H9 (cell line): ENCODE measurements at regions not wholly inside any gene's neighbourhood (a gene's known extent, or its start where the extent isn't known, plus 50 kb on each side); places are given as distances from the start of the nearest gene placed in this dataset.

Experiments
- DNase-seq: peaks from one replicate; pipeline ENCODE4 v3.0.0-alpha.2; 2017
- H2AFZ ChIP-seq: one replicate; pipeline ENCODE4 v1.6.1; 2013; ENCODE audit warnings: mild to moderate bottlenecking, low read length, control low read depth, moderate library complexity
- H2AK5ac ChIP-seq: 2 replicates; pipeline ENCODE4 v1.6.1; 2013; ENCODE audit warnings: low read length, control low read depth, mixed read lengths; ENCODE audit not compliant: insufficient read length
- H2BK120ac ChIP-seq: one replicate; pipeline ENCODE4 v1.6.1; 2013; ENCODE audit warnings: low read depth, mild to moderate bottlenecking, low read length, control low read depth, inconsistent platforms; ENCODE audit not compliant: poor library complexity, severe bottlenecking
- H2BK12ac ChIP-seq: 2 replicates; pipeline ENCODE4 v1.6.1; 2013; ENCODE audit warnings: low read length, control low read depth, mixed read lengths, low read depth; ENCODE audit not compliant: insufficient read length
- H2BK15ac ChIP-seq: 2 replicates; pipeline ENCODE4 v1.6.1; 2013; ENCODE audit warnings: low read depth, low read length, control low read depth
- H2BK20ac ChIP-seq: one replicate; pipeline ENCODE4 v1.6.1; 2013; ENCODE audit warnings: low read depth, mild to moderate bottlenecking, low read length, control low read depth, inconsistent platforms; ENCODE audit not compliant: poor library complexity, severe bottlenecking
- H2BK5ac ChIP-seq: 2 replicates; pipeline ENCODE4 v1.6.1; 2013; ENCODE audit warnings: low read length, control low read depth, mixed read lengths; ENCODE audit not compliant: insufficient read length
- H3K14ac ChIP-seq: 2 replicates; pipeline ENCODE4 v1.6.1; 2013; ENCODE audit warnings: low read length, control low read depth; ENCODE audit not compliant: insufficient read depth
- H3K18ac ChIP-seq: 2 replicates; pipeline ENCODE4 v1.6.1; 2013; ENCODE audit warnings: low read depth, mild to moderate bottlenecking, mixed read lengths, low read length, control low read depth; ENCODE audit not compliant: insufficient read length
- H3K23ac ChIP-seq: 2 replicates; pipeline ENCODE4 v1.6.1; 2013; ENCODE audit warnings: low read length, control low read depth, mixed read lengths, low read depth; ENCODE audit not compliant: insufficient read length
- H3K23me2 ChIP-seq: 2 replicates; pipeline ENCODE4 v1.6.1; 2013; ENCODE audit warnings: low read depth, mild to moderate bottlenecking, mixed read lengths, low read length, control low read depth; ENCODE audit not compliant: insufficient read length, poor library complexity, severe bottlenecking
- H3K27ac ChIP-seq: 2 replicates; pipeline ENCODE4 v1.5.1; 2013; ENCODE audit warnings: low read length, control low read depth, mixed read lengths, low read depth; ENCODE audit not compliant: insufficient read length
- H3K27me3 ChIP-seq: 2 replicates; pipeline ENCODE4 v1.6.1; 2013; ENCODE audit warnings: low read length, control low read depth, inconsistent platforms; ENCODE audit not compliant: insufficient read depth
- H3K4ac ChIP-seq: 2 replicates; pipeline ENCODE4 v1.6.1; 2013; ENCODE audit warnings: low read depth, mild to moderate bottlenecking, control low read depth, inconsistent platforms, low read length, moderate library complexity
- H3K4me1 ChIP-seq: 2 replicates; pipeline ENCODE4 v1.6.1; 2013; ENCODE audit warnings: low read length, control low read depth, inconsistent platforms; ENCODE audit not compliant: insufficient read depth
- H3K4me2 ChIP-seq: 2 replicates; pipeline ENCODE4 v1.6.1; 2013; ENCODE audit warnings: low read length, control low read depth, mixed read lengths; ENCODE audit not compliant: insufficient read length, insufficient read depth
- H3K56ac ChIP-seq: 2 replicates; pipeline ENCODE4 v1.6.1; 2013; ENCODE audit warnings: low read depth, mild to moderate bottlenecking, mixed read lengths, low read length, control low read depth; ENCODE audit not compliant: insufficient read length
- H3K79me1 ChIP-seq: 2 replicates; pipeline ENCODE4 v1.6.1; 2013; ENCODE audit warnings: low read depth, mild to moderate bottlenecking, moderate library complexity, low read length, control low read depth, inconsistent platforms; ENCODE audit not compliant: insufficient read depth, poor library complexity, severe bottlenecking
- H3K79me2 ChIP-seq: 2 replicates; pipeline ENCODE4 v1.6.1; 2013; ENCODE audit warnings: low read length, control low read depth, inconsistent platforms; ENCODE audit not compliant: insufficient read depth
- H3K9ac ChIP-seq: 2 replicates; pipeline ENCODE4 v1.6.1; 2013; ENCODE audit warnings: low read length, control low read depth, mixed read lengths; ENCODE audit not compliant: insufficient read length; ENCODE audit errors: extremely low read depth
- H3K9me3 ChIP-seq: one replicate; pipeline ENCODE4 v1.6.1; 2013; ENCODE audit warnings: low read depth, low read length, inconsistent platforms; ENCODE audit not compliant: control insufficient read depth
- H3T11ph ChIP-seq: one replicate; pipeline ENCODE4 v1.6.1; 2013; ENCODE audit warnings: mild to moderate bottlenecking, low read length, control low read depth, inconsistent platforms
- H4K20me1 ChIP-seq: one replicate; pipeline ENCODE4 v1.6.1; 2013; ENCODE audit not compliant: control insufficient read depth, insufficient read length, insufficient read depth
- H4K5ac ChIP-seq: 2 replicates; pipeline ENCODE4 v1.6.1; 2013; ENCODE audit warnings: low read depth, mild to moderate bottlenecking, mixed read lengths, low read length, control low read depth; ENCODE audit not compliant: insufficient read length
- H4K8ac ChIP-seq: replicated peaks from 2 replicates; pipeline ENCODE4 v1.6.1; 2013; ENCODE audit warnings: low read length, control low read depth, mixed read lengths, low read depth; ENCODE audit not compliant: insufficient read length
- H4K91ac ChIP-seq: 2 replicates; pipeline ENCODE4 v1.6.1; 2013; ENCODE audit warnings: low read depth, mild to moderate bottlenecking, moderate library complexity, mixed read lengths, low read length, control low read depth; ENCODE audit not compliant: insufficient read length
- H3K27ac Mint-ChIP-seq, 3 experiments: 2 replicates in 2 of 3; 3 replicates in 1 of 3; pipeline ENCODE4 v1.8.0; 2020 to 2021; ENCODE audit warnings: mixed read lengths in 3 of 3, mild to moderate bottlenecking in 1 of 3, moderate library complexity in 1 of 3
- H3K27me3 Mint-ChIP-seq: 2 replicates; pipeline ENCODE4 v1.8.0; 2021; ENCODE audit warnings: low read depth, mild to moderate bottlenecking, moderate library complexity, mixed read lengths
- H3K36me3 Mint-ChIP-seq, 3 experiments: 2 replicates in 2 of 3; 3 replicates in 1 of 3; pipeline ENCODE4 v1.8.0; 2020 to 2021; ENCODE audit warnings: low read depth in 3 of 3, mixed read lengths in 3 of 3; ENCODE audit not compliant: insufficient read depth in 1 of 3
- H3K4me1 Mint-ChIP-seq, 2 experiments: 2 replicates each; pipeline ENCODE4 v1.8.0; 2020; ENCODE audit warnings: mixed read lengths in 2 of 2
- H3K4me3 Mint-ChIP-seq, 2 experiments: 2 replicates in 1 of 2; 3 replicates in 1 of 2; pipeline ENCODE4 v1.8.0; 2020 to 2021; ENCODE audit warnings: mild to moderate bottlenecking in 2 of 2, mixed read lengths in 2 of 2, moderate library complexity in 1 of 2
- H3K9me3 Mint-ChIP-seq, 2 experiments: 2 replicates in 1 of 2; 3 replicates in 1 of 2; pipeline ENCODE4 v1.8.0; 2020; ENCODE audit warnings: mild to moderate bottlenecking in 2 of 2, mixed read lengths in 2 of 2, moderate library complexity in 1 of 2
- WGBS: extraction: QIAGEN DNeasy Blood & Tissue Kit; methylation state at CpG from one replicate; pipeline ENCODE4 v1.1.7; 2013; ENCODE audit warnings: missing lambda C conversion rate, low lambda C conversion rate, mixed read lengths; ENCODE audit not compliant: insufficient read length; ENCODE audit errors: extremely low coverage; 5-methylcytosine and 5-hydroxymethylcytosine counted together
- TF ChIP-seq, protein P1 (sequence below): fragments of 200-600 bp; sonication (generic); conservative IDR thresholded peaks from 3 replicates; pipeline ENCODE4 v1.8.0; 2021; ENCODE audit warnings: antibody characterized with exemption, mild to moderate bottlenecking

DNA sequence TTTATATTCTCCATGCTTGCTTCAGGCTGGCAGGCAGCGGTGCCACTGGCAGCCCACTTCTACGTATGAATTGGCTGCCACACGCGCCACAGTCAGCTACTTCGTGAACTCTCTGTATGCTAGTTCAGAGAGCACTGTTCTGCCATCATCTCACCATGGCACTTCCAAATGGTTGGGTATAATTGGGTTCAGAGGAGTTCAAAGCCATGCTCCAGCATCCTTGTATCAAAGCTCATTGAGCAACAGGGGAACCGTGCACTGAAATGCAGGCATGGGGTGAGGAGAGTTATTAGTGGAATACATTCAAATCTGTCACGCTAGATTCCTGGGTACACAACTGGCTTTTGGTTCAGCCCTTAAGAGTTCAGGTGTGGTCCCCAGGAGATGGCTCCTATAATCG lies 519.9 kb upstream of the NOX3 start:
- Histone ChIP-seq H3K18ac (no peak overlapping the region), H3K23me2 (no peaks in the 10 kb centered on the region), H3K79me1 (no peaks in the 10 kb centered on the region), H2BK120ac (no peak overlapping the region), H3K23ac (no peak overlapping the region), H2AFZ (no peak overlapping the region), H3K79me2 (no peaks in the 10 kb centered on the region), H3K27ac (no peak overlapping the region), H3K4me1 (no peaks in the 10 kb centered on the region), H4K8ac (no peak overlapping the region), H3K9ac (no peak overlapping the region), H4K20me1 (no peaks in the 10 kb centered on the region), H3T11ph (no peak overlapping the region), H4K91ac (no peak overlapping the region), H2BK15ac (no peak overlapping the region), H2BK20ac (no peak overlapping the region), H3K56ac (no peak overlapping the region), H3K14ac (no peak overlapping the region), H3K27me3 (no peaks in the 10 kb centered on the region), H3K4me2 (no peak overlapping the region), H3K9me3 (no peaks in the 10 kb centered on the region), H4K5ac (no peak overlapping the region), H2BK12ac (no peak overlapping the region), H2AK5ac (no peak overlapping the region), H3K4ac (no peak overlapping the region), H2BK5ac (no peak overlapping the region)
- Mint-ChIP-seq H3K4me3 (no peak overlapping the region), H3K4me1 (no peaks in the 10 kb centered on the region; a peak in 1 of 4 replicates), H3K27me3 (no peaks in the 10 kb centered on the region), H3K36me3 (no peaks in the 10 kb centered on the region), H3K27ac (no peak overlapping the region), H3K9me3 (no peaks in the 10 kb centered on the region)
- TF ChIP-seq, protein P1, sequence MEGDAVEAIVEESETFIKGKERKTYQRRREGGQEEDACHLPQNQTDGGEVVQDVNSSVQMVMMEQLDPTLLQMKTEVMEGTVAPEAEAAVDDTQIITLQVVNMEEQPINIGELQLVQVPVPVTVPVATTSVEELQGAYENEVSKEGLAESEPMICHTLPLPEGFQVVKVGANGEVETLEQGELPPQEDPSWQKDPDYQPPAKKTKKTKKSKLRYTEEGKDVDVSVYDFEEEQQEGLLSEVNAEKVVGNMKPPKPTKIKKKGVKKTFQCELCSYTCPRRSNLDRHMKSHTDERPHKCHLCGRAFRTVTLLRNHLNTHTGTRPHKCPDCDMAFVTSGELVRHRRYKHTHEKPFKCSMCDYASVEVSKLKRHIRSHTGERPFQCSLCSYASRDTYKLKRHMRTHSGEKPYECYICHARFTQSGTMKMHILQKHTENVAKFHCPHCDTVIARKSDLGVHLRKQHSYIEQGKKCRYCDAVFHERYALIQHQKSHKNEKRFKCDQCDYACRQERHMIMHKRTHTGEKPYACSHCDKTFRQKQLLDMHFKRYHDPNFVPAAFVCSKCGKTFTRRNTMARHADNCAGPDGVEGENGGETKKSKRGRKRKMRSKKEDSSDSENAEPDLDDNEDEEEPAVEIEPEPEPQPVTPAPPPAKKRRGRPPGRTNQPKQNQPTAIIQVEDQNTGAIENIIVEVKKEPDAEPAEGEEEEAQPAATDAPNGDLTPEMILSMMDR, result no peak
- no CpG with 5 or more reads among the region's 8 CpGs for WGBS
- no peak for DNase-seq
